ENCODE measurements at regions not wholly inside any gene's neighbourhood (a gene's known extent, or its start where the extent isn't known, plus 50 kb on each side); places are given as distances from the start of the nearest gene placed in this dataset.

- TF ChIP-seq CTCF (IDR thresholded peaks at IDR 0.05) (no peak), POLR2A (IDR thresholded peaks at IDR 0.05; ENCODE audit: low read depth) (no peak), EP300 (IDR thresholded peaks at IDR 0.05) (no peak), POLR2AphosphoS5 (IDR thresholded peaks at IDR 0.05) (no peak)
These were observed 365.7 kb downstream of the ALG10 start for GRCh38 chr12:34387711-34388635.
